Skeletal muscle tissue (tissue), 3 donors: ENCODE measurements at regions not wholly inside any gene's neighbourhood (a gene's known extent, or its start where the extent isn't known, plus 50 kb on each side); places are given as distances from the start of the nearest gene placed in this dataset.

Source experiments
- H3K27ac ChIP-seq: one replicate; pipeline ENCODE4 v1.7.0; 2013; ENCODE audit warnings: mild to moderate bottlenecking, low read depth, low read length, inconsistent platforms
- H3K27me3 ChIP-seq, 3 donors: one replicate each; pipeline ENCODE4 v1.7.0; 2013; ENCODE audit warnings: low read length in 3 of 3; ENCODE audit not compliant: control insufficient read depth in 3 of 3, insufficient read depth in 3 of 3
- H3K36me3 ChIP-seq, 3 donors: one replicate each; pipeline ENCODE4 v1.7.0; 2013; ENCODE audit warnings: low read length in 3 of 3; ENCODE audit not compliant: control insufficient read depth in 3 of 3, insufficient read depth in 3 of 3
- H3K4me1 ChIP-seq, 3 donors: one replicate each; pipeline ENCODE4 v1.7.0; 2013; ENCODE audit warnings: low read length in 3 of 3, mild to moderate bottlenecking in 3 of 3; ENCODE audit not compliant: control insufficient read depth in 3 of 3, insufficient read depth in 3 of 3
- H3K4me3 ChIP-seq, 3 donors: one replicate each; pipeline ENCODE4 v1.7.0; 2013; ENCODE audit warnings: low read length in 3 of 3
- H3K9ac ChIP-seq, 3 donors: one replicate each; pipeline ENCODE4 v1.7.0; 2013; ENCODE audit warnings: low read length in 3 of 3, mild to moderate bottlenecking in 3 of 3, moderate library complexity in 2 of 3, low read depth in 1 of 3
- H3K9me3 ChIP-seq, 3 donors: one replicate each; pipeline ENCODE4 v1.7.0; 2013; ENCODE audit warnings: low read length in 3 of 3; ENCODE audit not compliant: control insufficient read depth in 3 of 3
- donor health status: Osteomylitis.

- Histone ChIP-seq H3K27ac (no peak overlapping the region), H3K4me3 (no peak overlapping the region), H3K9ac (no peak overlapping the region), H3K27me3 (peaks cover 15 to 27% (median 22%) of the 10 kb centered on the region in 3 donors), H3K36me3 (no peaks in the 10 kb centered on the region), H3K9me3 (peaks cover 0 to 2% (median 2%) of the 10 kb centered on the region in 3 donors), H3K4me1 (no peaks in the 10 kb centered on the region)
Observed at GRCh38 chr16:86101137-86101896, 202.4 kb downstream of the IRF8 start.

DNA sequence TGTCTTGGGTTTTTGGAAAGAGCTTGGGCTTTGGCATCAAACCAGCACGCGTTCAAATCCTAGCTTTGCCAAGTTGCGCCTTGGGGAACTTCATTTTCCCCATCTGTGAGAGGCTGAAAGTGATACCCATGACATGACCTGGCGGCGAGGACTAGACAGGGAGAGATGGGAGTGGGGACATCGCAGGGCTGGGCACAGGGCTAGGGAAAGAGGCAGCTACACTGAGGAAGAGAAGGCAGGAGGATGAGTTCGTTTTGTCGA lies 202.9 kb downstream of the IRF8 start:
- Histone ChIP-seq H3K27me3 (peaks cover 15 to 27% (median 22%) of the 10 kb centered on the region in 3 donors), H3K27ac (no peak overlapping the region), H3K9ac (no peak overlapping the region), H3K4me1 (no peaks in the 10 kb centered on the region), H3K9me3 (peaks cover 0 to 2% (median 2%) of the 10 kb centered on the region in 3 donors), H3K36me3 (no peaks in the 10 kb centered on the region), H3K4me3 (no peak overlapping the region)

- Histone ChIP-seq H3K4me3 (no peak overlapping the region), H3K9me3 (peaks cover 2 to 6% (median 3%) of the 10 kb centered on the region in 3 donors), H3K27ac (no peak overlapping the region), H3K9ac (no peak overlapping the region), H3K27me3 (peaks cover 15 to 28% (median 27%) of the 10 kb centered on the region in 3 donors), H3K36me3 (no peaks in the 10 kb centered on the region), H3K4me1 (no peaks in the 10 kb centered on the region)
Observed at GRCh38 chr16:86103320-86103719, 204.4 kb downstream of the IRF8 start.

GRCh38 chr16:86104537-86105048 lies 205.6 kb downstream of the IRF8 start:
- H3K9ac ChIP-seq = no peak overlapping the region

DNA sequence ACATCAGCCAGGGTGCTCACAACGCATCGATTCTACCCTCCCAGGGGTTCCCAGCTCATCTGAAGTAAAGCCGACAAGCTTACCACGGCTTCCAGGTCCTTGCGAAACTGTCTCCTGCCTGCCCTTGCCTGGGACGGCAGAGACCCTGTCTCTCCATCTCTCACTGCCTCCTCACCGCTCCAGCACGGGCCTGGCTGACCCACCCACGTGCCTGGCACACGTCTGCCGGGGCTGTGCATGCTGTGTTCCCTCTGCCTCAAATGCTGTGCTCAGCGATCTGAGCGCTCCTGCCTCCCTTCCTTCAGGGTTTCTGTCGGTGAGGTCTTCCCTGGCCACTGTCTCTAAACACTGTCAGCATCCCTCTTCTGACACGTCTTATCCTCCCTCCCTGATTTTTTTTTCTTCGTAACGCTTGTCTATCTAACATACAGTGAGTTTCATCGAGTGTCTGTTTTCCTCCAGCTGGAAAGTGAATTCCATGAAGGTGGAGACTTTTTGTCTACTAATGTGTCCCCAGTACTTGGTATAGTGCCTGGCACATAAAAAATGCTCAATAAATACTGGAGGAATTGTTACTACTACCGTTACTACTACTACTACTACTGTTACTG lies 208.4 kb downstream of the IRF8 start:
- H3K4me3 ChIP-seq = no peak overlapping the region
- peaks cover 2 to 6% (median 3%) of the 10 kb centered on the region in 3 donors for H3K9me3 ChIP-seq
- no peaks in the 10 kb centered on the region for H3K36me3 ChIP-seq
- no peak overlapping the region for H3K9ac ChIP-seq
- peaks cover 15 to 23% (median 16%) of the 10 kb centered on the region in 3 donors for H3K27me3 ChIP-seq
- no peak overlapping the region for H3K27ac ChIP-seq
- H3K4me1 ChIP-seq = no peaks in the 10 kb centered on the region

More at GRCh38 chr16:86104537-86105048, 205.6 kb downstream of the IRF8 start:
- Histone ChIP-seq H3K4me3 (no peak overlapping the region), H3K36me3 (no peaks in the 10 kb centered on the region), H3K27ac (no peak overlapping the region), H3K27me3 (peaks cover 20 to 31% (median 23%) of the 10 kb centered on the region in 3 donors), H3K4me1 (no peaks in the 10 kb centered on the region), H3K9me3 (peaks cover 2 to 6% (median 3%) of the 10 kb centered on the region in 3 donors)

GRCh38 chr16:86108062-86108461 lies 209.1 kb downstream of the IRF8 start:
- Histone ChIP-seq H3K36me3 (no peaks in the 10 kb centered on the region), H3K9ac (no peak overlapping the region), H3K4me3 (no peak overlapping the region), H3K4me1 (no peaks in the 10 kb centered on the region), H3K27me3 (peaks cover 16 to 24% (median 18%) of the 10 kb centered on the region in 3 donors), H3K9me3 (peaks cover 2 to 6% (median 3%) of the 10 kb centered on the region in 3 donors), H3K27ac (no peak overlapping the region)

GRCh38 chr16:86110134-86110533 lies 211.2 kb downstream of the IRF8 start:
- Histone ChIP-seq H3K9ac (no peak overlapping the region), H3K27me3 (peaks cover 12 to 35% (median 22%) of the 10 kb centered on the region in 3 donors), H3K36me3 (no peaks in the 10 kb centered on the region), H3K4me3 (no peak overlapping the region), H3K9me3 (peaks cover 0 to 3% (median 3%) of the 10 kb centered on the region in 3 donors), H3K27ac (no peak overlapping the region), H3K4me1 (no peaks in the 10 kb centered on the region)

DNA sequence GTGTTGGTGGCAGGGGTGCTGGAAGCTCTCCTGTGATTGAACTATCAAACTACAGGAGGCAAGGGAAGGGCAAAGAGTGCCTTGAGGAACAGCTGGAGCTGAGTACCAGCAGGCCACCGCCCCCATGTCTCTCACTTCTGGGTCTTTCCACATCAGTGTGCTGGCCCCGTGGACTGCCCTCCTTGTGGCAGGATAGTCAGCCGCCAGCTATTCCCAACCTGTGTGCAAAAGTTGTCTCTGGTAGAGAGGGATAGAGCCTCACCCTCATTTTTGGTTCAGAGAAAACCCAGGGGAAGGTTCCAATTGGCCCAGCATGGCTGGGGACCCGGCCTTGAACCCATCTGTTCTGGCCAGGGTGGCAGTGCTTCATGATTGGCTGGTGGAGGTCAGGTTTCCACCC lies 211.8 kb downstream of the IRF8 start:
- H3K4me3 ChIP-seq = no peak overlapping the region
- no peaks in the 10 kb centered on the region for H3K4me1 ChIP-seq
- H3K27ac ChIP-seq = no peak overlapping the region
- H3K36me3 ChIP-seq = no peaks in the 10 kb centered on the region
- H3K9ac ChIP-seq = no peak overlapping the region
- peaks cover 0 to 3% (median 3%) of the 10 kb centered on the region in 3 donors for H3K9me3 ChIP-seq
- peaks cover 17 to 41% (median 23%) of the 10 kb centered on the region in 3 donors for H3K27me3 ChIP-seq

- Histone ChIP-seq H3K9me3 (peaks cover 0 to 3% (median 2%) of the 10 kb centered on the region in 3 donors), H3K9ac (no peak overlapping the region), H3K4me1 (no peaks in the 10 kb centered on the region), H3K4me3 (no peak overlapping the region), H3K27me3 (peaks cover 27 to 47% (median 32%) of the 10 kb centered on the region in 3 donors), H3K27ac (no peak overlapping the region), H3K36me3 (no peaks in the 10 kb centered on the region)
Observed at GRCh38 chr16:86112178-86112577, 213.2 kb downstream of the IRF8 start.

DNA sequence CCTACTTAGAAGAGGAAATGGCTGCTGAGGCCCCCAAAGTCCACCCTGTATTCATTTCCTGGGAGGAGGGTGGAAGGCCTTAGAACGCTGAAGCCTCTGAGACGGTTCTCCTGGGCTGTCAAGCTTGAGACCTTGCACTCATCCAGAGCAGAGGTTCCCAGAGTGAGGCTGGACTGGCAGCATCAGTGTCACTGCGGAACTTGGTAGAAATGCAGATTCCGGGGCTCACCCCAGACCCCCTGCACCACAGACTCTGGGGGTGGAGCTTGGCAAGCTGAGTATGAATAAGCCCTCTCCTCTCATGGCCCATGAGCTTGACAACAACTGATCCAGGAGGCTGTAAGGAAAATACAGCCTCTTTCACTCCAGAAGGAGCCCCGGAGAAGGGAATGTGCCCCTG lies 218.3 kb downstream of the IRF8 start:
- no peak overlapping the region for H3K9ac ChIP-seq
- H3K4me1 ChIP-seq = no peaks in the 10 kb centered on the region
- no peak overlapping the region for H3K27ac ChIP-seq
- H3K4me3 ChIP-seq = no peak overlapping the region
- no peaks in the 10 kb centered on the region for H3K9me3 ChIP-seq
- H3K27me3 ChIP-seq = peaks cover 41 to 66% (median 50%) of the 10 kb centered on the region in 3 donors
- no peaks in the 10 kb centered on the region for H3K36me3 ChIP-seq
